ENCODE measurements at regions not wholly inside any gene's neighbourhood (a gene's known extent, or its start where the extent isn't known, plus 50 kb on each side); places are given as distances from the start of the nearest gene placed in this dataset.
"Not testable (repeated sequence)": the region's sequence is repeated elsewhere in the genome, so short reads cannot be mapped to it uniquely, and the experiment has no call there.

DNA sequence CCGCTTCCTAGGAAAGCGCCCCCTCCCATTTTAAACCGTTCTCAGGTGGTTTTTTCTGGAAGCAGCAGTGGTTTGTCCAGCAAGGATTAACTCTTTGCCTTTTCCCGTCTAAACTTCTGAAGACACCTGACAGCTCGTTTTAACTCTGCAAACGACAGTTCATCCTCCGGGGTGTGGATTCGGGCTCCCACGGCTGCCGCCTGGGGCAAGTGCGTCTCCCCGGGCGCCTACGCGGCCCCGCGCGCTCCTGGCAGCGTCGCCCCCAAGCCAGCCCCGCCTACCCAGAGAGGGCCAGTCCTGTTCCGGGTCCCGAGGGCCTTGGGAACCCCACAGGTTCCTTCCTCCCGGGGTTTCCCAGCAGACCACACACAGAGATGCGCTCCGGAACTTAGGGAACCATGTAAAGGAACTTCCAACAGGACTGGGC lies 54.4 kb downstream of the PRR18 start:
- peak overlapping the region; percentile 50 for H3K4me3 ChIP-seq (ENCODE audit: low read depth, low read length)
- DNase-seq (ENCODE audit: low read depth) = peak; percentile 50
- TF ChIP-seq, protein P1, sequence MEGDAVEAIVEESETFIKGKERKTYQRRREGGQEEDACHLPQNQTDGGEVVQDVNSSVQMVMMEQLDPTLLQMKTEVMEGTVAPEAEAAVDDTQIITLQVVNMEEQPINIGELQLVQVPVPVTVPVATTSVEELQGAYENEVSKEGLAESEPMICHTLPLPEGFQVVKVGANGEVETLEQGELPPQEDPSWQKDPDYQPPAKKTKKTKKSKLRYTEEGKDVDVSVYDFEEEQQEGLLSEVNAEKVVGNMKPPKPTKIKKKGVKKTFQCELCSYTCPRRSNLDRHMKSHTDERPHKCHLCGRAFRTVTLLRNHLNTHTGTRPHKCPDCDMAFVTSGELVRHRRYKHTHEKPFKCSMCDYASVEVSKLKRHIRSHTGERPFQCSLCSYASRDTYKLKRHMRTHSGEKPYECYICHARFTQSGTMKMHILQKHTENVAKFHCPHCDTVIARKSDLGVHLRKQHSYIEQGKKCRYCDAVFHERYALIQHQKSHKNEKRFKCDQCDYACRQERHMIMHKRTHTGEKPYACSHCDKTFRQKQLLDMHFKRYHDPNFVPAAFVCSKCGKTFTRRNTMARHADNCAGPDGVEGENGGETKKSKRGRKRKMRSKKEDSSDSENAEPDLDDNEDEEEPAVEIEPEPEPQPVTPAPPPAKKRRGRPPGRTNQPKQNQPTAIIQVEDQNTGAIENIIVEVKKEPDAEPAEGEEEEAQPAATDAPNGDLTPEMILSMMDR (IDR thresholded peaks at IDR 0.05; ENCODE audit: insufficient read depth, low read depth, low read length, missing control alignments) = no peak

DNA sequence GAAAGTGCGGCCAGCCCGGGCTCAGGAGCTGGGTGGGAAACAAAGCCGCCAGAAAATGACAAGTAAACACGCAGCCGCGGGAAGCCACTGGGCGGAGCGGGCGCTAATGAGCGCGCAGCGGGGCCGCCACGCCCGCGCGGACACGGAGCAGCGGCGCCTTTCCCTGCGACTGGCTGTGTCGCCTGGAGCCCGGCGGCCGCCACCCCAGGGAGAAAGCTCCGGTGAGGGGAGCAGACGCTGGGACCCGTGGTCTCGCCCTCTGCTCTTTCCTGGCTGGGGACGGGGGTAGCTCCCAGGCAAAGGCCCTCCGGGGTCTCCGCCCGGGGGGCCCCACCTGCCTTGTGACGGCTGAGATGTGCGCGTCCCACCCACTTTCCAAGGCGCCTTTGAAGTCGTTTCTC lies 54.9 kb downstream of the PRR18 start:
- TF ChIP-seq, protein P1 (IDR thresholded peaks at IDR 0.05; ENCODE audit: insufficient read depth, low read depth, low read length, missing control alignments) = no peak
- DNase-seq (ENCODE audit: low read depth) = peak; percentile 42
- peak overlapping the region; percentile 50 for H3K4me3 ChIP-seq (ENCODE audit: low read depth, low read length)

DNA sequence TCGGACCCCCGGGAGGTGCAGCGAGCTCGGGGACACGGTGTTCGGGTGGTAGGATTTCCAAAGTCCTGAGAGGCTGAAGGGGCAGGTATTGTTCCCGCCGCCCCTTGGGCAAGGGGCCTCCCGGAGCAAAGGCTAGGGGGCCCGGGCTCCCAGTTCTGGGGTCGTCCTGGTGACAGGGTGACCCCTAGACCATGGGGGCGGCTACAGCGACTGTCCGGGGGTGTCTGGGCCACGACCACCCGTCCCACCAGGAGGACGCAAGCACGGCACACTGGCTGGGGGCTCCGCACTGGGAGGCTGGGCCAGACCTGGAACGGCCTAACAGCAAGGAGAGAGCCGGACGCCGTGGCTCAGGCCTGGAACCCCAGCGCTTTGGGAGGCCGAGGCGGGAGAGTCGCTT lies 55.6 kb downstream of the PRR18 start:
- TF ChIP-seq, protein P1 (IDR thresholded peaks at IDR 0.05; ENCODE audit: insufficient read depth, low read depth, low read length, missing control alignments) = no peak

DNA sequence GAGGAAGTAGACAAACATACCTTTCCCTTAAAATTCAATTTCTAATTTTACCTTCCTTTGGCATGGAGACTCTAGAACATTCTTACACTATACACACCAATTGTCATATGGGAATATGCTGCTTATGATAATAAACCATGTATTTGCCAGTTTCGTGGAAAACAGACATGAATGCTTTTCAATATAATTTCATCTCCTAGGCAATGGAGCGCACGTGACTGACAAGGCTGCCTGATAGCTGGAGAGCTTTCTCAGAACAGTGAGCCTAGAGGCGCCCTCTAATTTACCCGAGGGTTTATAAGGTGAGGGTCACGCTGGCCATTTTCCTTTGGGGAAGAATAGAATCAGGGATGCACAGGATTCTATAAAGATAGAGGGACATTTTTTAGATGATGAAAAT lies 56.5 kb downstream of the PRR18 start:
- H3K4me3 ChIP-seq (ENCODE audit: low read depth, low read length) = no peak overlapping the region
- DNase-seq (ENCODE audit: low read depth) = no peak
- TF ChIP-seq, protein P1 (IDR thresholded peaks at IDR 0.05; ENCODE audit: insufficient read depth, low read depth, low read length, missing control alignments) = no peak

More for the DNA sequence above, 55.6 kb downstream of the PRR18 start:
- H3K4me3 ChIP-seq (ENCODE audit: low read depth, low read length) = peak overlapping the region; percentile 50
- DNase-seq (ENCODE audit: low read depth) = no peak

DNA sequence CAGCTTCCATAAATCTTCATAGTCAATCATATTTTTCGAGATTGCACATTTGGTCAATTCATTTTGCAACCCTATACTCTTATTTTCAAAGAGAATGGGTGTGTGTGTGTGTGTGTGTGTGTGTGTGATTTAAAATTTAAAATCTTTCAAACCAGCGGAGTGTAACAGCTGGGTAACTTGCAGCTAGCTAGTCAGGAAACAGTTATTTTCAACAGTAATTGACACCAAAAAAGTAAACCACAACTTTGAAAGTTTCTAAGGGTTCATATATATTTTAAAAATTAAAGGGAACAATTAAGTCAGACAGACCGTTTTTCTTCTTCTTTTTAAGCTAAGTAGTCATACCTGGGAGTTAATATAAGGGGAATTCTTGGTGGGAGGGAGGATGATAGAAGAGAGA lies 57.0 kb downstream of the PRR18 start:
- DNase-seq (ENCODE audit: low read depth) = peak; percentile 42
- TF ChIP-seq, protein P1 (IDR thresholded peaks at IDR 0.05; ENCODE audit: insufficient read depth, low read depth, low read length, missing control alignments) = no peak

DNA sequence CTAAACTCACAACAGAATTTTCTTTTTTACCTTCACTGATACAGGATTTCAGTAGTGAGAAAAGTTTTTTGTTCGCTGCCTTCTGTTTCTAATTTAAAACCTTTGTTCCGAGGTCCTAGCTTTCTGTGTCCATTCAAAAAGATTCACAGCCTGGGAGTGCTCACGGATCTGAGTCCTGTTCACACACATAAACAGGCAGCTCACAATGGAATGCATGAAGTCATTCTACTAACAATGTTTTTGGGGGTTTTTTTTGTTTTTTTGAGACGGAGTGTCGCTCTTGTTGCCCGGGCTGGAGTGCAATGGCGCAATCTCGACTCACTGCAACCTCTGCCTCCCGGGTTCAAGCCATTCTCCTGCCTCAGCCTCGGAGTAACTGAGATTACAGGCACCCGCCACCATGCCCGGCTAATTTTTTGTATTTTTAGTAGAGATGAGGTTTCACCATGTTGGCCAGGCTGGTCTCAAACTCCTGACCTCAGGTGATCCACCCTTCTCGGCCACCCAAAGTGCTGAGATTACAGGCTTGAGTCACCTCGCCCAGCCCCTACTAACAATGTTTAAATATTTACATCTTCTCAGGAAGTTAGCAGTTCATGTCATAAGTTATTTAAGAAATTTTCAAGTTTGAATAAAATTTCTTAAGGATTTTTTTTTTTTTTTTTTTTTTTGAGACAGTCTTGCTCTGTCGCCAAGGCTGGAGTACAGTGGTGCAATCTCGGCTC lies 59.0 kb downstream of the PRR18 start:
- not testable (repeated sequence) for DNase-seq (ENCODE audit: low read depth); H3K4me3 ChIP-seq (ENCODE audit: low read depth, low read length)

More for the DNA sequence above, 57.0 kb downstream of the PRR18 start:
- H3K4me3 ChIP-seq (ENCODE audit: low read depth, low read length) = no peak overlapping the region

DNA sequence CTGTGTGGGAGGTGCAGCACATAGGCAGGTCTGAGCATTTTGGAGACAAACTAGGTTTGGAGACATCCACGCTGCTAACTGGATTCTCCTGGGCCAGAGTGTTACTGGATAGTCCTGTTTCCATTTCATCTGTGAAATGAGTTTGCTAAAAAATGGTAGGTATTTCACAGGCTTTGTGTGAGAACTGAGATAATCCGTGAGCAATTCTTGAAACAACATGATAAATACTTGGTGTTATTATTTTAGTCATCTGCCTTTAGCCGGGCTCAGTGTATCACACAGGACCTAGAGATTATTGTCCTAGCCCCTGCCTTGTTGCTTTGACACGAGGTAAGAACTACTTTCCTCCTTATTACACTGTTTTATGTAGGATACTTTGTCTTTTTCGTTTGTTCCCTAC lies 63.0 kb downstream of the PRR18 start:
- H3K4me3 ChIP-seq (ENCODE audit: low read depth, low read length) = peak overlapping the region; percentile 41
- TF ChIP-seq, protein P1 (IDR thresholded peaks at IDR 0.05; ENCODE audit: insufficient read depth, low read depth, low read length, missing control alignments) = no peak
- peak; percentile 41 for DNase-seq (ENCODE audit: low read depth)
